ENCODE measurements at regions not wholly inside any gene's neighbourhood (a gene's known extent, or its start where the extent isn't known, plus 50 kb on each side); places are given as distances from the start of the nearest gene placed in this dataset.

GRCh38 chr5:176743868-176744583, 66.3 kb upstream of the UNC5A start:
- peak; percentile 9 for DNase-seq (ENCODE audit: low spot score)
- TF ChIP-seq CTCF (IDR thresholded peaks at IDR 0.05; ENCODE audit: extremely low read depth, missing control alignments): no peak

GRCh38 chr5:176744584-176744965, 65.8 kb upstream of the UNC5A start:
- peak; percentile 20 for DNase-seq (ENCODE audit: low spot score)
- TF ChIP-seq CTCF (IDR thresholded peaks at IDR 0.05; ENCODE audit: extremely low read depth, missing control alignments): no peak

- TF ChIP-seq CTCF (IDR thresholded peaks at IDR 0.05; ENCODE audit: extremely low read depth, missing control alignments): no peak
- peak; percentile 4 for DNase-seq (ENCODE audit: low spot score)
These were observed 62.7 kb upstream of the UNC5A start for GRCh38 chr5:176747670-176748072.

- TF ChIP-seq CTCF (IDR thresholded peaks at IDR 0.05; ENCODE audit: extremely low read depth, missing control alignments): no peak
These were observed 62.0 kb upstream of the UNC5A start for GRCh38 chr5:176748073-176748966.

GRCh38 chr5:176748967-176749935, 61.1 kb upstream of the UNC5A start:
- no peak for TF ChIP-seq CTCF (IDR thresholded peaks at IDR 0.05; ENCODE audit: extremely low read depth, missing control alignments)
- no peak for DNase-seq (ENCODE audit: low spot score)

More at GRCh38 chr5:176748073-176748966, 62.0 kb upstream of the UNC5A start:
- no peak for DNase-seq (ENCODE audit: low spot score)

- DNase-seq (ENCODE audit: low spot score): no peak
- no peak for TF ChIP-seq CTCF (IDR thresholded peaks at IDR 0.05; ENCODE audit: extremely low read depth, missing control alignments)
These were observed 60.2 kb upstream of the UNC5A start for GRCh38 chr5:176750144-176750543.
